Right atrium auricular region (tissue), 2 donors: ENCODE measurements at regions not wholly inside any gene's neighbourhood (a gene's known extent, or its start where the extent isn't known, plus 50 kb on each side); places are given as distances from the start of the nearest gene placed in this dataset.

Experiments
- DNase-seq: peaks from one replicate; pipeline ENCODE4 v3.0.0-alpha.2; 2019; ENCODE audit warnings: low spot score
- H3K27ac ChIP-seq, 2 donors: fragments of 200-600 bp; sonication (generic); 1 replicate in 1 of 2; 2 replicates in 1 of 2; pipeline ENCODE4 v1.5.1; 2016 to 2019
- H3K27me3 ChIP-seq, 2 donors: fragments of 200-600 bp; sonication (generic); one replicate each; pipeline versions ENCODE4 v1.5.1 to v1.6.0; 2017 to 2019
- H3K36me3 ChIP-seq: fragments of 200-600 bp; sonication (generic); one replicate; pipeline ENCODE4 v1.5.1; 2016
- H3K4me1 ChIP-seq, 2 donors: fragments of 200-600 bp; sonication (generic); one replicate each; pipeline versions ENCODE4 v1.5.1 to v1.6.0; 2017 to 2019
- H3K4me3 ChIP-seq, 2 donors: fragments of 200-600 bp; sonication (generic); 1 replicate in 1 of 2; 2 replicates in 1 of 2; pipeline ENCODE4 v1.5.1; 2017 to 2019; ENCODE audit warnings: mild to moderate bottlenecking in 1 of 2, moderate library complexity in 1 of 2
- H3K9me3 ChIP-seq, 2 donors: fragments of 200-600 bp; sonication (generic); one replicate each; pipeline ENCODE4 v1.5.1; 2019
- CTCF ChIP-seq, 2 donors: fragments of 200-600 bp; sonication (generic); IDR thresholded peaks; one replicate each; pipeline ENCODE4 v1.5.1; 2019; ENCODE audit warnings: antibody characterized with exemption in 2 of 2

- Histone ChIP-seq H3K27me3 (no peaks in the 10 kb centered on the region), H3K4me1 (no peaks in the 10 kb centered on the region), H3K36me3 (no peaks in the 10 kb centered on the region), H3K4me3 (no peak overlapping the region), H3K9me3 (no peaks in the 10 kb centered on the region), H3K27ac (no peak overlapping the region)
- TF ChIP-seq CTCF (IDR thresholded peaks at IDR 0.05) = no peak
- no peak for DNase-seq
Observed at GRCh38 chr9:74255489-74255984, 241.6 kb upstream of the RORB start.

DNA sequence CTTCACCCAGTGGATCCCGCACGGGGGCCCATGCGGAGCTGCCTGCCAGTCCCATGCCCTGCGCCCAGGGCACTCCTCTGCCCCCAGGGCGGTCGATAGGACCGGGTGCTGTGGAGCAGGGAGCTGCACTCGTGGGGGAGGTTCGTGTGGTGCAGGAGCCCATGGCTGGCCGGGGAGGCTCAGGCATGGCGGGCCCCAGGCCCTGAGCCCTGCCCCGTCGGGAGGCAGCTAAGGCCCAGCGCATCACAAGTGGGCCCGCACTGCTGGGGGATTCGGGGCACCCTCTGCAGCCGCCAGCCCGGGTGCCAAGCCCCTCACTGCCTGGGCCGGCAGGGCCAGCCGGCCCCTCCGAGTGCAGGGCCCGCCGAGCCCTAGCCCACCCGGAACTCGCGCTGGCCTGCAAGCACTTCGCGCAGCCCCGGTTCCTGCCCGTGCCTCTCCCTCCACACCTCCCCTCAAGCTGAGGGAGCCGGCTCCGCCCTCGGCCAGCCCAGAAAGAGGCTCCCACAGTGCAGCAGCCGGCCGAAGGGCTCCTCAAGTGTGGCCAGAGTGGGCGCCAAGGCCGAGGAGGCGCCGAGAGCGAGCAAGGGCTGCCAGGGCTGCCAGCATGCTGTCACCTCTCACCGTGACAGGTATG lies 221.1 kb upstream of the RORB start:
- Histone ChIP-seq H3K4me3 (no peak overlapping the region), H3K9me3 (no peaks in the 10 kb centered on the region), H3K4me1 (no peaks in the 10 kb centered on the region), H3K27ac (no peak overlapping the region), H3K36me3 (no peaks in the 10 kb centered on the region), H3K27me3 (no peaks in the 10 kb centered on the region)
- DNase-seq = no peak
- TF ChIP-seq CTCF (IDR thresholded peaks at IDR 0.05) = no peak

- no peak overlapping the region for H3K27ac ChIP-seq
- H3K4me3 ChIP-seq = no peak overlapping the region
- no peaks in the 10 kb centered on the region for H3K9me3 ChIP-seq
- no peaks in the 10 kb centered on the region for H3K27me3 ChIP-seq
- no peaks in the 10 kb centered on the region for H3K4me1 ChIP-seq
- TF ChIP-seq CTCF (IDR thresholded peaks at IDR 0.05) = no peak
- H3K36me3 ChIP-seq = no peaks in the 10 kb centered on the region
- DNase-seq = no peak
Observed at GRCh38 chr9:74277532-74277931, 219.6 kb upstream of the RORB start.

- TF ChIP-seq CTCF (IDR thresholded peaks at IDR 0.05) = no peak
- Histone ChIP-seq H3K27me3 (no peaks in the 10 kb centered on the region), H3K4me1 (no peaks in the 10 kb centered on the region), H3K36me3 (no peaks in the 10 kb centered on the region), H3K4me3 (no peak overlapping the region), H3K27ac (no peak overlapping the region), H3K9me3 (no peaks in the 10 kb centered on the region)
- DNase-seq = no peak
Observed at GRCh38 chr9:74281674-74282073, 215.5 kb upstream of the RORB start.

DNA sequence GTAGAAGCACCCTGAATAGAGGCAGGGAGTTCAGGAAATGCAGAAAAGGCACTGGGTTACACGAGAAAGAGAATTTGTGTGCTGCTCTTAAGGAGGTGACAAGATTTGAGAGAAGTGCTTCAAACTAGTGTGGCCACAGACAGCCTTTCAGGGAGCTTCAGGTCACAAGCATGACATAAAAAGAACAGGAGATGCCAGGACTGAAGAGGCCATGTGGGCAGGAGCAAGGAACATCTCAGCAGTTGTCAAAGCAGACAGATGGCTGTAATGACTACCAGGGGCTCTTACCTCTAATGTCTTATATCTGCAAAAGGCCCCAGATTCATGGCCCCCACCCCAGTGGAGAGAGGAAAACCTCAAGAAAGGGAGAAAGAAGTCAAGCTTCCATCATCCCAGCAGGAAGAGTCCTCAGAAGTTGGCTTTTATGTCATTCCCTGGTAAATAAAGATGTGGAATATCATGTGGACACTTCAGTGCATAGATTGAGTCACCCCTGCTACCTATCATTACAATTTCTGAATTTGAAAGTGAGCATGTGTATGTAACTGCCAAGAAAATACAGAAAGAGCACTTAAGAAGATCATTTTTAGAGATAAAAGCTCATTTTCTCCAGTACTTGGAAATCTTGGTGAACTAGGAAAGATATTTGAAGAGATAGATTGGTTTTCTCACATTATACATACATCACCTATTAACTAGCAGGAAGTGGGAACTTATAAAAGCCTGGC lies 214.4 kb upstream of the RORB start:
- TF ChIP-seq CTCF (IDR thresholded peaks at IDR 0.05) = no peak
- DNase-seq = no peak

More for the DNA sequence above, 214.4 kb upstream of the RORB start:
- Histone ChIP-seq H3K4me3 (no peak overlapping the region), H3K9me3 (no peaks in the 10 kb centered on the region), H3K27me3 (no peaks in the 10 kb centered on the region), H3K27ac (no peak overlapping the region), H3K36me3 (no peaks in the 10 kb centered on the region), H3K4me1 (no peaks in the 10 kb centered on the region)
